Loucy (cell line): ENCODE measurements at regions not wholly inside any gene's neighbourhood (a gene's known extent, or its start where the extent isn't known, plus 50 kb on each side); places are given as distances from the start of the nearest gene placed in this dataset.
A peak's percentile ranks its signal among the peaks of the same experiment; 100 is the strongest.

Source experiments
- H2AFZ ChIP-seq: fragments of 200-600 bp; sonication (generic); 2 replicates; pipeline ENCODE4 v1.6.0; 2016; ENCODE audit warnings: antibody characterized with exemption, mild to moderate bottlenecking, low read length, moderate library complexity
- H3F3A ChIP-seq: fragments of 200-600 bp; 2 replicates; pipeline ENCODE4 v1.6.0; 2016; ENCODE audit warnings: antibody characterized with exemption, low read depth, mild to moderate bottlenecking
- H3K27me3 ChIP-seq: fragments of 200-600 bp; sonication (generic); 2 replicates; pipeline ENCODE4 v1.6.1; 2014; ENCODE audit warnings: low read length, mild to moderate bottlenecking; ENCODE audit not compliant: insufficient read depth, poor library complexity, severe bottlenecking
- H3K36me3 ChIP-seq: fragments of 200-600 bp; sonication (generic); 2 replicates; pipeline ENCODE4 v1.6.1; 2016; ENCODE audit warnings: low read length; ENCODE audit not compliant: insufficient read depth
- H3K4me1 ChIP-seq: fragments of 200-600 bp; sonication (generic); 2 replicates; pipeline ENCODE4 v1.5.1; 2014; ENCODE audit warnings: low read length, mild to moderate bottlenecking; ENCODE audit not compliant: insufficient read depth, poor library complexity, severe bottlenecking
- H3K4me2 ChIP-seq: fragments of 200-600 bp; sonication (generic); 2 replicates; pipeline ENCODE4 v1.6.0; 2014; ENCODE audit warnings: antibody characterized with exemption, low read length, low read depth, mild to moderate bottlenecking; ENCODE audit not compliant: poor library complexity, severe bottlenecking
- H3K4me3 ChIP-seq: fragments of 200-600 bp; sonication (generic); 2 replicates; pipeline ENCODE4 v1.5.1; 2014; ENCODE audit warnings: low read length, mild to moderate bottlenecking, mixed read lengths; ENCODE audit not compliant: poor library complexity, severe bottlenecking
- H3K79me2 ChIP-seq: fragments of 200-600 bp; sonication (generic); 2 replicates; pipeline ENCODE4 v1.6.1; 2014; ENCODE audit warnings: low read length; ENCODE audit not compliant: insufficient read depth
- H3K9ac ChIP-seq: fragments of 200-600 bp; sonication (generic); 2 replicates; pipeline ENCODE4 v1.6.0; 2014; ENCODE audit warnings: mild to moderate bottlenecking, low read depth, low read length, moderate library complexity; ENCODE audit not compliant: poor library complexity, severe bottlenecking
- H3K9me2 ChIP-seq: fragments of 200-600 bp; sonication (generic); replicated peaks from 2 replicates; pipeline ENCODE4 v1.6.1; 2016; ENCODE audit warnings: low read depth, low read length, mixed read lengths
- H3K9me3 ChIP-seq: fragments of 200-600 bp; sonication (generic); 2 replicates; pipeline ENCODE4 v1.6.1; 2014; ENCODE audit warnings: mild to moderate bottlenecking, antibody characterized with exemption, low read length, low read depth; ENCODE audit not compliant: insufficient read depth
- H4K20me1 ChIP-seq: fragments of 200-600 bp; sonication (generic); 2 replicates; pipeline ENCODE4 v1.6.0; 2014; ENCODE audit warnings: antibody characterized with exemption, low read length, mild to moderate bottlenecking; ENCODE audit not compliant: insufficient read depth, poor library complexity, severe bottlenecking
- EZH2phosphoT487 ChIP-seq: fragments of 200-600 bp; IDR thresholded peaks from 2 replicates; pipeline ENCODE4 v1.6.1; 2018; ENCODE audit warnings: antibody characterized with exemption, mild to moderate bottlenecking, moderate library complexity, borderline replicate concordance
- TF ChIP-seq, protein P1 (sequence below): fragments of 200-600 bp; sonication (generic); conservative IDR thresholded peaks from 2 replicates; pipeline ENCODE4 v1.5.1; 2014; ENCODE audit warnings: mild to moderate bottlenecking, antibody characterized with exemption, low read length

DNA sequence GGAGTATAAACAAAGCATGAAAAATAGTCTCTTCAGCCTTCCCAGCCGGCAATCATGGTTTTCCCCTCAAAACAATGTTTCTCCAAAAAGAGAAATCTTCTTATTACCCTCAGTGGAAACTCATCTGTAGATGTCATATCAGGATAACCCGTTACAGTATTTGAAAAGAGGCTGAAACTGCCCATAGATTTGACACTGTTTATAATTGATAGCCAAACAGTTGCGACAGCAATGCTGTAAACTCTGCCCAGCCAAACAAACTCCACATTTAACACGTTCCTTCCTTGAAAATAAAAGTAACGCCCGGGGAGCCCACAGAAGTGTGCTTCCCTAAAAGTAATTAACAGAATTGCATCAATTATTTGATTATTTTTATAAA is 201.3 kb upstream of the FOXN3 start:
- no peaks in the 10 kb centered on the region for H3K27me3 ChIP-seq
- no peaks in the 10 kb centered on the region for H3K9me3 ChIP-seq
- TF ChIP-seq, protein P1, sequence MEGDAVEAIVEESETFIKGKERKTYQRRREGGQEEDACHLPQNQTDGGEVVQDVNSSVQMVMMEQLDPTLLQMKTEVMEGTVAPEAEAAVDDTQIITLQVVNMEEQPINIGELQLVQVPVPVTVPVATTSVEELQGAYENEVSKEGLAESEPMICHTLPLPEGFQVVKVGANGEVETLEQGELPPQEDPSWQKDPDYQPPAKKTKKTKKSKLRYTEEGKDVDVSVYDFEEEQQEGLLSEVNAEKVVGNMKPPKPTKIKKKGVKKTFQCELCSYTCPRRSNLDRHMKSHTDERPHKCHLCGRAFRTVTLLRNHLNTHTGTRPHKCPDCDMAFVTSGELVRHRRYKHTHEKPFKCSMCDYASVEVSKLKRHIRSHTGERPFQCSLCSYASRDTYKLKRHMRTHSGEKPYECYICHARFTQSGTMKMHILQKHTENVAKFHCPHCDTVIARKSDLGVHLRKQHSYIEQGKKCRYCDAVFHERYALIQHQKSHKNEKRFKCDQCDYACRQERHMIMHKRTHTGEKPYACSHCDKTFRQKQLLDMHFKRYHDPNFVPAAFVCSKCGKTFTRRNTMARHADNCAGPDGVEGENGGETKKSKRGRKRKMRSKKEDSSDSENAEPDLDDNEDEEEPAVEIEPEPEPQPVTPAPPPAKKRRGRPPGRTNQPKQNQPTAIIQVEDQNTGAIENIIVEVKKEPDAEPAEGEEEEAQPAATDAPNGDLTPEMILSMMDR: no peak
- TF ChIP-seq EZH2phosphoT487: no peak
- H3K79me2 ChIP-seq: peaks cover 58% of the 10 kb centered on the region
- peaks cover 76% of the 10 kb centered on the region for H3K4me1 ChIP-seq
- no peaks in the 10 kb centered on the region for H3K9me2 ChIP-seq
- H3K4me3 ChIP-seq: peak overlapping the region; percentile 77
- peak overlapping the region; percentile 81 for H3K9ac ChIP-seq
- H3F3A ChIP-seq: no peaks in the 10 kb centered on the region; the same call in 1 of the 2 replicates
- H4K20me1 ChIP-seq: no peaks in the 10 kb centered on the region
- peak overlapping the region; percentile 89 for H3K4me2 ChIP-seq
- peak overlapping the region; percentile 48; the same call in 1 of the 2 replicates for H2AFZ ChIP-seq
- no peaks in the 10 kb centered on the region for H3K36me3 ChIP-seq

DNA sequence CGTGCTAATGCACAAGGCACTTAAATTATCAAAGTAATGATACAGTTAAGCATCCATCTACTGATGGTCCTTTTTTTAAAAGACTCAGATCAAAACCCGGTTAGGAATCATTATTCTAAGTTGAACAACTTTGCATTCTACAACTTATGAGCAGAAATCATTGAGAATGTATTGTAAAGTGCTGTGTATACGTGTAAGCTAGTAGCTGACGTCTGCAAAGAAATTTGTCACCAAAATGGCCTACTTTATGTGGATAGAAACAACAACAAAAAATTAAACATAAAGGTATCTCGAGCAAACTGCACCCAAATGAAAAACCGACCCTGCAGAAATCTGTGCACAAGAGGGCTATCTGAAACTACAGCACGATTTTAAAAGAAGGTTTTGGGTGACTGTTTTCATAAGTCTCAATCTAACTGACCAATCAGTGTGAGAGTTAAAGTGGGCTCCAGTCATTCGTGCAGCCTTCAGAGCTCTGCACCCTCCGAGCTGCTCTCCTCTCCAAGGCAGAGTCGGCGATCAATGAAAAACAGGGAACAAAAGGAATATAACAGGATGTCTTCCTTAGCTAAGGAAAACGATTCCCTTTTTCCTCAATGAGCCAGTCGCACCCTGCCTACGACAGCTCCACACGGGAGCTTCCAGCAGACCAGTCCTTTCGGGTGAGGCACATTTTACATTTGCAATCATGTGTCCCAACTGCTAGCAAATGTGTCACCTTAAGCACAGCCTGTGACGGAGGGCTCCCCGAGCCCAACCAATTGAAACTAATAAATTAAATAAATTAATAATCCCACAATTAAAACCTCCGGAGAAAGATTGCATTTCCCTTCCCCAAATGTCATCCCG is 200.7 kb upstream of the FOXN3 start:
- H3K79me2 ChIP-seq: peaks cover 63% of the 10 kb centered on the region
- TF ChIP-seq, protein P1: no peak
- TF ChIP-seq EZH2phosphoT487: no peak
- no peaks in the 10 kb centered on the region for H3K9me2 ChIP-seq
- peak overlapping the region; percentile 77 for H3K4me3 ChIP-seq
- H3K4me1 ChIP-seq: peaks cover 79% of the 10 kb centered on the region
- H3K36me3 ChIP-seq: no peaks in the 10 kb centered on the region
- H3K4me2 ChIP-seq: peak overlapping the region; percentile 89
- no peaks in the 10 kb centered on the region for H4K20me1 ChIP-seq
- peak overlapping the region; percentile 81 for H3K9ac ChIP-seq
- H3F3A ChIP-seq: no peaks in the 10 kb centered on the region; the same call in 1 of the 2 replicates
- no peaks in the 10 kb centered on the region for H3K27me3 ChIP-seq
- H2AFZ ChIP-seq: peak overlapping the region; percentile 1; the same call in 1 of the 2 replicates
- H3K9me3 ChIP-seq: no peaks in the 10 kb centered on the region

DNA sequence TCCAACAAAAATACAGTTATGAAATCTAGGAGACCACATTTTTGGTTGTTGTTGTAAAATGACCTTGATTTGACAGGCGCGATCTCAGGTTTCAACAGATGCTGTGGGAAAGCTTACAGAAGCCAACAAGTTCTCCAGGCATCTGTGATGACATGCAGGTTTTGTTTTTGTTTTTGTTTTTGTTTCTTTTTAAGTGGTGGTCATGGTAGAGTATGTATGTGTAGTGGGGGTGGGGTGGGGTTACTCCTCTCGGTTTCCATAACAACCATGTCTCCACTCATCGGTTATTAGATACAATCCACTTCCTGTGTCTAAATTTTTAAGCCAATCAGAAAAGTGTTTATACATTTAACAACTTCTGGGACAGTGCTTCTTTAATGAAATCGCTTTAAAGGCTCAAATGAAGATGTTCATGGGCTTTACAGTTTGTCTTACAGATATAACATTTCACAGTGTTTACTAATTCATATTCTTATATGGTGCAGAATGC is 199.9 kb upstream of the FOXN3 start:
- Histone ChIP-seq H3K4me3 (peak overlapping the region; percentile 77), H3K4me1 (peaks cover 79% of the 10 kb centered on the region), H3K4me2 (peak overlapping the region; percentile 89), H3K27me3 (no peaks in the 10 kb centered on the region), H3K9ac (peak overlapping the region; percentile 81), H3F3A (no peaks in the 10 kb centered on the region; the same call in 1 of the 2 replicates), H3K9me3 (no peaks in the 10 kb centered on the region), H3K79me2 (peaks cover 71% of the 10 kb centered on the region), H3K9me2 (no peaks in the 10 kb centered on the region), H4K20me1 (no peaks in the 10 kb centered on the region), H3K36me3 (no peaks in the 10 kb centered on the region), H2AFZ (no peak overlapping the region)
- TF ChIP-seq, protein P1: no peak
- no peak for TF ChIP-seq EZH2phosphoT487
